Karpas-422 (cell line): ENCODE measurements at regions not wholly inside any gene's neighbourhood (a gene's known extent, or its start where the extent isn't known, plus 50 kb on each side); places are given as distances from the start of the nearest gene placed in this dataset.

Experiments
- DNase-seq: peaks from one replicate; pipeline ENCODE4 v3.0.0-alpha.2; 2015
- H2AFZ ChIP-seq: fragments of 200-600 bp; sonication (generic); 2 replicates; pipeline ENCODE4 v1.6.1; 2014; ENCODE audit warnings: antibody characterized with exemption, low read length, mixed read lengths
- H3K27ac ChIP-seq: fragments of 200-600 bp; sonication (generic); 2 replicates; pipeline ENCODE4 v1.5.1; 2014; ENCODE audit warnings: mild to moderate bottlenecking, low read length, moderate library complexity
- H3K27me3 ChIP-seq: fragments of 200-600 bp; sonication (generic); 2 replicates; pipeline ENCODE4 v1.6.1; 2014; ENCODE audit warnings: low read length, mixed read lengths
- H3K36me3 ChIP-seq: fragments of 200-600 bp; sonication (generic); 2 replicates; pipeline ENCODE4 v1.6.1; 2014; ENCODE audit warnings: low read length, mixed read lengths; ENCODE audit not compliant: insufficient read depth
- H3K4me1 ChIP-seq: fragments of 200-600 bp; sonication (generic); 2 replicates; pipeline ENCODE4 v1.6.1; 2014; ENCODE audit warnings: mild to moderate bottlenecking, low read length, mixed read lengths
- H3K4me2 ChIP-seq: fragments of 200-600 bp; sonication (generic); 2 replicates; pipeline ENCODE4 v1.6.1; 2014; ENCODE audit warnings: low read length, low read depth, mild to moderate bottlenecking; ENCODE audit not compliant: poor library complexity, severe bottlenecking
- H3K4me3 ChIP-seq: fragments of 200-600 bp; sonication (generic); 2 replicates; pipeline ENCODE4 v1.5.1; 2014; ENCODE audit warnings: mild to moderate bottlenecking, antibody characterized with exemption, low read length, mixed read lengths
- H3K79me2 ChIP-seq: fragments of 200-600 bp; sonication (generic); 2 replicates; pipeline ENCODE4 v1.6.1; 2014; ENCODE audit warnings: mild to moderate bottlenecking, low read length, mixed read lengths
- H3K9ac ChIP-seq: fragments of 200-600 bp; sonication (generic); 2 replicates; pipeline ENCODE4 v1.6.0; 2014; ENCODE audit warnings: low read length
- H3K9me2 ChIP-seq: fragments of 200-600 bp; sonication (generic), shearing (Covaris generic); replicated peaks from 2 replicates; pipeline ENCODE4 v1.6.0; 2014; ENCODE audit warnings: mild to moderate bottlenecking, low read length, moderate library complexity; ENCODE audit not compliant: insufficient read depth
- H3K9me3 ChIP-seq: fragments of 300-700, 200-600 bp; sonication (generic); 2 replicates; pipeline ENCODE4 v1.6.1; 2014; ENCODE audit warnings: low read length, mixed read lengths
- H4K20me1 ChIP-seq: fragments of 200-600 bp; sonication (generic); 2 replicates; pipeline ENCODE4 v1.6.1; 2014; ENCODE audit warnings: mild to moderate bottlenecking, antibody characterized with exemption, low read length, low read depth; ENCODE audit not compliant: insufficient read depth

DNA sequence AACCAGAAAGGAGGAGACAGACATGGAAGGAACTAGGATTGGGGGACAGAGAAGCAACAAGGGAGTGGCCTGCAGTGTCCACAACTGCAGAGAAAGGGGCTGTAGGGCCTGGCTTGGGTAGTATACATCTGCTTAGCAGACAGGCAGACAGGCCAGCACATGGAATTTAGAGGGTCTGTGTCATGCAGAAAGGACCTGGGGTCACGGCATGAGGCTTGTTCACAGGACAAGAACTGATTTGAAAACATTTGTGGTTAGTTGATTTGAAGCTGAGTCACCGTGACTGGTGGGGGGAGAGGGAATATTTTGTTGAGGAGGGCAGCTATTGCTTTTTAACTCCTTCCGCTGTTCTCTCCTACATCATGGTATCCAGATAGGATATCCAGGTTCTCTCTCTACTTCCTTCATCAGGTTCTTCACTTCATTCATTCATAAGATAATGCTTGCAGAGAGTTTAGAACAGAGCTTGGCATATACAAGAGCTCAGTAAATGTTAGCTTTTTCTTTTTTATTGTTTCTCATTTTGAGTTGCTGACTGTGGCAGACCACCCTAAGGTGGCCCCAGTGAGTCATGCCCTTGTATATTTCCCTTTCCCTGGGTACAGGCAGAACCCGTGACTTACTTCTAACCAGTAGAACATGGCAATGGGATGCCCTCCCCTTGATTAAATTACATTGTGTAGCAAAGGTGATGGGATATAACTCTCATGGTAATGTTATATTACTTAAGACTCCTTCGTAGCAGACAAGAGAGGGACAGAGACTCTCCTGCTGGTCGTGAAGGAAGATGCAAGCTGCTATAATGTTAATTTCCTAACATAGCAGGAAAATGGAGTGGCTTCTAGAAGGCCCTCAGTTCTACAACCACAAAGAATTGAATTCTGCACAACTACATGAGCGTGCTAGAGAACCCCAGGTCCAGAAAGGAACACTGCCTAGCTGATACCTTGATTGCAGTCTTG lies 95.0 kb upstream of the NMNAT3 start:
- Histone ChIP-seq H3K27me3 (no peaks in the 10 kb centered on the region), H3K9me3 (no peaks in the 10 kb centered on the region), H3K36me3 (no peaks in the 10 kb centered on the region), H3K4me2 (no peak overlapping the region), H3K4me1 (no peaks in the 10 kb centered on the region), H3K9me2 (no peaks in the 10 kb centered on the region), H3K4me3 (no peak overlapping the region), H4K20me1 (no peaks in the 10 kb centered on the region), H3K27ac (no peak overlapping the region), H3K79me2 (no peaks in the 10 kb centered on the region), H2AFZ (no peak overlapping the region), H3K9ac (no peak overlapping the region)
- DNase-seq, result no peak

DNA sequence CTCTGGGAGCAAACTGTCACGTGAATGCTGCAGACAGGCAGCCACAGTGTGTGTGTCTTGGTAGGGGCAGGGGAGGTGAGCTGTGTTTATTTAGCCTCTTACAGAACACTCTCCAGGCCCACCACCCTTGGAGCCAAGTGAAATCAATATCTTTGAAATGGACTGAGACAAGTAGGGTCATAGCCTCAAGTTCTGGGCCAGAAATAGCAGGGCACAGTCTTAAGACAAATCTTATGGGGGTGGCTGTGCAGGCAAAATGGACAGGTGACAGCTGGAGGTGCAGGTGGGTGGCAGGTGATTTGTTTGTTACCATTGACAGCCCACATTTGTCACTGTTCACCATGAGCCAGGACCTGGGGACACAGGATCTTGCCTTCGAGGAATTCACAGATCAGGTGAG lies 93.6 kb upstream of the NMNAT3 start:
- H3K9ac ChIP-seq, result no peak overlapping the region
- H3K4me1 ChIP-seq, result no peaks in the 10 kb centered on the region
- no peaks in the 10 kb centered on the region for H3K9me2 ChIP-seq
- no peak overlapping the region for H3K4me2 ChIP-seq
- H3K27me3 ChIP-seq, result no peaks in the 10 kb centered on the region
- H3K4me3 ChIP-seq, result no peak overlapping the region
- DNase-seq, result no peak
- no peaks in the 10 kb centered on the region for H3K9me3 ChIP-seq
- no peaks in the 10 kb centered on the region for H3K36me3 ChIP-seq
- no peaks in the 10 kb centered on the region for H3K79me2 ChIP-seq
- H3K27ac ChIP-seq, result no peak overlapping the region
- H4K20me1 ChIP-seq, result no peaks in the 10 kb centered on the region
- no peak overlapping the region for H2AFZ ChIP-seq

GRCh38 chr3:139770577-139770976 lies 92.8 kb upstream of the NMNAT3 start:
- Histone ChIP-seq H3K9ac (no peak overlapping the region), H3K4me2 (no peak overlapping the region), H3K36me3 (no peaks in the 10 kb centered on the region), H3K9me3 (no peaks in the 10 kb centered on the region), H2AFZ (no peak overlapping the region), H3K9me2 (no peaks in the 10 kb centered on the region), H3K27me3 (no peaks in the 10 kb centered on the region), H4K20me1 (no peaks in the 10 kb centered on the region), H3K79me2 (no peaks in the 10 kb centered on the region), H3K27ac (no peak overlapping the region), H3K4me3 (no peak overlapping the region), H3K4me1 (no peaks in the 10 kb centered on the region)
- DNase-seq, result no peak

- no peaks in the 10 kb centered on the region for H3K9me2 ChIP-seq
- no peaks in the 10 kb centered on the region for H3K36me3 ChIP-seq
- H3K79me2 ChIP-seq, result no peaks in the 10 kb centered on the region
- H2AFZ ChIP-seq, result no peak overlapping the region
- H3K9me3 ChIP-seq, result no peaks in the 10 kb centered on the region
- H3K9ac ChIP-seq, result no peak overlapping the region
- DNase-seq, result no peak
- no peak overlapping the region for H3K4me3 ChIP-seq
- H3K27me3 ChIP-seq, result no peaks in the 10 kb centered on the region
- no peak overlapping the region for H3K4me2 ChIP-seq
- H3K4me1 ChIP-seq, result no peaks in the 10 kb centered on the region
- H4K20me1 ChIP-seq, result no peaks in the 10 kb centered on the region
- H3K27ac ChIP-seq, result no peak overlapping the region
Observed at GRCh38 chr3:139769796-139770195, 92.0 kb upstream of the NMNAT3 start.

DNA sequence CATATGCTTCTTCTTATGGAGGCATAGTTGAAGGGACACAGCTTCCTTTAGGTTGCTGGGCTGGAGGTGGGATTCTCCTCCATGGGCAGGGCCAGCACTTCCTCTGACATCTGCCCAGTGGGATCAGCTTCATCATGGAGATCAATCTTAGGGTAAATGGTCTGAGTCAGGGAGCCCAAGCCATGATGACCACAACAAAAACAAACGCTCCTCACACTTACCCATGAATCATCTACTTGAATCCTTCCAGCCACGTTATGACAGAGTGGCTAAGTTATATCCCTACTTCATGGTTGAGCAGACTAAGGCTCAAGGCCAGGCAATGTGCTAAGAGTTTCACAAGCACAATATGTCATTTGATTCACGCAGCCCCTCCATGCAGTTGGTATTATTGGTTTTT lies 87.2 kb upstream of the NMNAT3 start:
- no peak overlapping the region for H3K4me3 ChIP-seq
- no peaks in the 10 kb centered on the region for H3K9me3 ChIP-seq
- H3K9me2 ChIP-seq, result no peaks in the 10 kb centered on the region
- H3K27ac ChIP-seq, result no peak overlapping the region
- H3K4me2 ChIP-seq, result no peak overlapping the region
- no peaks in the 10 kb centered on the region for H4K20me1 ChIP-seq
- no peaks in the 10 kb centered on the region for H3K79me2 ChIP-seq
- H2AFZ ChIP-seq, result no peak overlapping the region
- H3K27me3 ChIP-seq, result no peaks in the 10 kb centered on the region
- no peak overlapping the region for H3K9ac ChIP-seq
- no peaks in the 10 kb centered on the region for H3K36me3 ChIP-seq
- no peaks in the 10 kb centered on the region for H3K4me1 ChIP-seq
- no peak for DNase-seq

GRCh38 chr3:139764069-139764905 lies 86.5 kb upstream of the NMNAT3 start:
- no peak overlapping the region for H3K4me2 ChIP-seq
- H3K79me2 ChIP-seq, result no peaks in the 10 kb centered on the region
- no peaks in the 10 kb centered on the region for H3K4me1 ChIP-seq
- no peaks in the 10 kb centered on the region for H3K36me3 ChIP-seq
- no peaks in the 10 kb centered on the region for H3K9me2 ChIP-seq
- H2AFZ ChIP-seq, result no peak overlapping the region
- H3K4me3 ChIP-seq, result no peak overlapping the region
- no peak overlapping the region for H3K9ac ChIP-seq
- H3K27me3 ChIP-seq, result no peaks in the 10 kb centered on the region
- no peak overlapping the region for H3K27ac ChIP-seq
- no peak for DNase-seq
- no peaks in the 10 kb centered on the region for H4K20me1 ChIP-seq
- H3K9me3 ChIP-seq, result no peaks in the 10 kb centered on the region

- H3K79me2 ChIP-seq, result no peaks in the 10 kb centered on the region
- no peak overlapping the region for H3K4me2 ChIP-seq
- H3K9me3 ChIP-seq, result no peaks in the 10 kb centered on the region
- no peaks in the 10 kb centered on the region for H3K9me2 ChIP-seq
- H3K4me1 ChIP-seq, result no peaks in the 10 kb centered on the region
- no peak for DNase-seq
- H3K36me3 ChIP-seq, result no peaks in the 10 kb centered on the region
- no peaks in the 10 kb centered on the region for H4K20me1 ChIP-seq
- H3K27me3 ChIP-seq, result no peaks in the 10 kb centered on the region
- no peak overlapping the region for H3K4me3 ChIP-seq
- no peak overlapping the region for H2AFZ ChIP-seq
- H3K9ac ChIP-seq, result no peak overlapping the region
- no peak overlapping the region for H3K27ac ChIP-seq
Observed at GRCh38 chr3:139762302-139762701, 84.5 kb upstream of the NMNAT3 start.

- H4K20me1 ChIP-seq, result no peaks in the 10 kb centered on the region
- no peak overlapping the region for H3K4me3 ChIP-seq
Observed at GRCh38 chr3:139759470-139759869, 81.7 kb upstream of the NMNAT3 start.

More at GRCh38 chr3:139759470-139759869, 81.7 kb upstream of the NMNAT3 start:
- no peaks in the 10 kb centered on the region for H3K79me2 ChIP-seq
- H3K36me3 ChIP-seq, result no peaks in the 10 kb centered on the region
- DNase-seq, result no peak
- no peak overlapping the region for H3K4me2 ChIP-seq
- no peak overlapping the region for H3K9ac ChIP-seq
- H2AFZ ChIP-seq, result no peak overlapping the region
- H3K9me2 ChIP-seq, result no peaks in the 10 kb centered on the region
- no peak overlapping the region for H3K27ac ChIP-seq
- H3K4me1 ChIP-seq, result no peaks in the 10 kb centered on the region
- H3K27me3 ChIP-seq, result no peaks in the 10 kb centered on the region
- H3K9me3 ChIP-seq, result no peaks in the 10 kb centered on the region
